ENCODE measurements at regions not wholly inside any gene's neighbourhood (a gene's known extent, or its start where the extent isn't known, plus 50 kb on each side); places are given as distances from the start of the nearest gene placed in this dataset.

DNA sequence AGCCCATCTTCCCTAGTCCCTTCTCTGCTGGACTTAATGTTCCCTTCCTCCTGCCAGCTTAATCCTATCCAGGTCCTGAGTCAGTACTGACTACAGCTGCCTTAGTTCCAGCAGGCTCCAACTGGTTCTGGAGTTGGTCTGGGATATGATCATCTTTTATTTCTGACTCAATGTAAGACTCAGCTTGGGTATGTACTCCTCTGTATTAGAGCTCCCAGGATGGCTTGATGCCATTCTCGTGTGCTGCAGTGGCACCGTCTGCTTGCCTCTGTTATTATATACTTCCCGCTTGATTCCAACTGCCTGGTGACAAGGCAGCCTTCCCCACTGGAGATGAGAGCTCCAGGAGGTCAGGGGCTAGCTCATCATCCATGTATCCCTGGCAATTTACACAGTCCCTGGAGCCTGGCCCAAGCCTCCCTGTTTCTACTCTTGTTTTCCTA, 164.4 kb upstream of the DPT start:
- Histone ChIP-seq H3K4me3 (no peak overlapping the region), H3K27me3 (no peaks in the 10 kb centered on the region), H3K4me1 (ENCODE audit: insufficient read depth) (no peaks in the 10 kb centered on the region), H3K27ac (no peak overlapping the region), H3K36me3 (no peaks in the 10 kb centered on the region), H3K9me3 (no peaks in the 10 kb centered on the region)
- peak in 3 of 5 donors; percentile 14 to 50 (median 35) for DNase-seq
- WGBS, 3 donors = 61 to 70% (median 70%) methylated on average over 3 of the region's 3 CpGs
- TF ChIP-seq EP300 (IDR thresholded peaks at IDR 0.05) = no peak
- no peak for TF ChIP-seq POLR2A (IDR thresholded peaks at IDR 0.05)
- TF ChIP-seq CTCF (IDR thresholded peaks at IDR 0.05) = no peak
- intact Hi-C loops (cut with DNase I) = no loop called here

DNA sequence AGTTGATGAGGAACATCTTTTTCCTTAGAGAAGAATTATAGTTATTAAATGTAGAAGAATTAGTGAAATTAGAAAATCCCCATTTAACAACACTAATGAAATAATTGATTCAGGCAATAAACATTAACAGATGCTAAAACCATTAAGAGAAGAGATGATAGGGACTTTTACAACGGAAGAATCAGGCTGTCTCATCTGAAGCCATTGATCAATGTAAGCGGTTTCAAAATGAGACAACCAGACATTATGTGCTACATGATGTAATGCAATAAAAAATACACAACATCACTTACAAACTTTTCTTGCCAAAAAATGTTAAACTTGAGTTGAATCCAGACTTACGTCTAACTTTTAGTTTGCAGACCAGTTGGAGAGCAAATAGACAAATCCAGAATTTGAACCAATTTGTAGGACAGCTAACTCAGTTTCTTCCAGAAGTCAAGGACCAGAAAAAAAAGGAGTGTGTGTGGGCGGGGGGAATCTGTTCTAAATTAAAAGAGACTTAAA, 165.4 kb upstream of the DPT start:
- TF ChIP-seq POLR2A (IDR thresholded peaks at IDR 0.05) = no peak
- TF ChIP-seq CTCF (IDR thresholded peaks at IDR 0.05) = no peak
- no peak for TF ChIP-seq EP300 (IDR thresholded peaks at IDR 0.05)

DNA sequence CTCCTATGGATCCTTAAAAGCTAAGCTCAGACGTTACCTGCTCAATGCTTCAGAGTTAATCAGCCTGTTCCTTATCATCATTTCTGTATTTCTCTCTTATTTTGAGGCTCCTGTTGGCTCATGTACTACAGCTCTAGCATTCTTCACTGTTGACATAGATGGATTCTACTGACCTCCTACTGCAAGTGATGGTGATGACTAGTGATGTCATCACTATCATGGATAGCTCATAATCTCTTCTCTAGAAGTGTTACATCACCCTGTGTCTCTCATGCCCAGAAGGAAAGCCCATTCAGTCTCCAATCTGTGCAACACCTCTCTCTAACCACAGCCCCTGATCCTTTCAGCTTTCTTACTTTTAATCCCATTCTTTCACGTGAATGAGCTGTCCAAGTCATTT, 168.2 kb upstream of the DPT start:
- Histone ChIP-seq H3K4me1 (ENCODE audit: insufficient read depth) (no peaks in the 10 kb centered on the region), H3K27ac (no peak overlapping the region), H3K4me3 (no peak overlapping the region), H3K36me3 (no peaks in the 10 kb centered on the region), H3K9me3 (no peaks in the 10 kb centered on the region), H3K27me3 (no peaks in the 10 kb centered on the region)
- WGBS, 3 donors = 90 to 97% (median 92%) methylated on average over 2 of the region's 2 CpGs
- intact Hi-C loops (cut with DNase I) = no loop called here
- no peak for TF ChIP-seq CTCF (IDR thresholded peaks at IDR 0.05)
- TF ChIP-seq EP300 (IDR thresholded peaks at IDR 0.05) = no peak
- no peak for DNase-seq

More for the DNA sequence above, 165.4 kb upstream of the DPT start:
- Histone ChIP-seq H3K36me3 (no peaks in the 10 kb centered on the region), H3K9me3 (no peaks in the 10 kb centered on the region), H3K4me3 (no peak overlapping the region), H3K27ac (no peak overlapping the region), H3K27me3 (no peaks in the 10 kb centered on the region), H3K4me1 (ENCODE audit: insufficient read depth) (no peaks in the 10 kb centered on the region)
- DNase-seq = no peak
- intact Hi-C loops (cut with DNase I) = no loop called here
- 55 to 69% (median 67%) methylated on average over 4 of the region's 4 CpGs for WGBS, 3 donors

DNA sequence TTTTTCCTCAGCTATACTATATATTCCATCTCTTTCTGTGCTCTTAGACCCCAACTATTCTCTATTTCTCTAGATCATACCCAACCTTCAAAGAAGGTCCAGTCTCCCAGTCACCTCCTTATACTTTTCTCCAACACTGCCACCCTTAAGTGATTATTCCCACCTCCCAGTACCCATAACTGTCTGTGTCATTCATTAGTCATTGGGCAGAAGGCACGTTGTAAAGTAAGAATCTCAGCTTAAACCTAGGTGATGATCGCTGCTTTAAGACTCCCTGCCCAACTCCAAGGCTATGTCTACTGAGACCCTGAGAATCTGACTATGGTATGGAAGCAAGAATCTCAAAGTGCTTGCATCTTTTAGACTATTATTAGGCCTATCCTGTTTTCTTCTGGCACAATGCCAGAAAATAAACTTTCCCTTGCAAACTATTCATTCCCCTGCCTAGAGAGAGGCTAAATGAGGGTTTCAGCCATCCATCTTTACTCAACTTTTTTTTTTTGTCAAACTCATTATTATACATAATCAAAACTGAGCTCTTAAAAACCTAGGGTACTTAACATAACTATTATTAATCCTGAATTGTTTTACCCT, 174.3 kb upstream of the DPT start:
- no peak for DNase-seq
- 88 to 95% (median 90%) methylated on average over 2 of the region's 2 CpGs for WGBS, 3 donors
- intact Hi-C loops (cut with DNase I) = no loop called here
- TF ChIP-seq EP300 (IDR thresholded peaks at IDR 0.05) = no peak
- no peak for TF ChIP-seq POLR2A (IDR thresholded peaks at IDR 0.05)
- no peak for TF ChIP-seq CTCF (IDR thresholded peaks at IDR 0.05)
- no peaks in the 10 kb centered on the region for H3K36me3 ChIP-seq
- peaks cover 2% of the 10 kb centered on the region for H3K4me1 ChIP-seq (ENCODE audit: insufficient read depth)
- H3K27me3 ChIP-seq = no peaks in the 10 kb centered on the region
- H3K4me3 ChIP-seq = no peak overlapping the region
- no peaks in the 10 kb centered on the region for H3K9me3 ChIP-seq
- H3K27ac ChIP-seq = no peak overlapping the region

Measured in ovary (tissue), 7 donors.